Astrocyte (in vitro differentiated cells and primary cell): ENCODE measurements at regions not wholly inside any gene's neighbourhood (a gene's known extent, or its start where the extent isn't known, plus 50 kb on each side); places are given as distances from the start of the nearest gene placed in this dataset.

Source experiments
- EZH2 ChIP-seq: IDR thresholded peaks from 2 replicates; pipeline ENCODE4 v1.6.1; 2012; ENCODE audit warnings: mild to moderate bottlenecking, low read length, inconsistent platforms; ENCODE audit not compliant: insufficient read depth
- TF ChIP-seq, protein P1 (sequence below): IDR thresholded peaks from 2 replicates; pipeline ENCODE4 v1.5.1; 2011; ENCODE audit warnings: low read depth, mild to moderate bottlenecking, inconsistent platforms, low read length, moderate library complexity; ENCODE audit not compliant: insufficient read depth

DNA sequence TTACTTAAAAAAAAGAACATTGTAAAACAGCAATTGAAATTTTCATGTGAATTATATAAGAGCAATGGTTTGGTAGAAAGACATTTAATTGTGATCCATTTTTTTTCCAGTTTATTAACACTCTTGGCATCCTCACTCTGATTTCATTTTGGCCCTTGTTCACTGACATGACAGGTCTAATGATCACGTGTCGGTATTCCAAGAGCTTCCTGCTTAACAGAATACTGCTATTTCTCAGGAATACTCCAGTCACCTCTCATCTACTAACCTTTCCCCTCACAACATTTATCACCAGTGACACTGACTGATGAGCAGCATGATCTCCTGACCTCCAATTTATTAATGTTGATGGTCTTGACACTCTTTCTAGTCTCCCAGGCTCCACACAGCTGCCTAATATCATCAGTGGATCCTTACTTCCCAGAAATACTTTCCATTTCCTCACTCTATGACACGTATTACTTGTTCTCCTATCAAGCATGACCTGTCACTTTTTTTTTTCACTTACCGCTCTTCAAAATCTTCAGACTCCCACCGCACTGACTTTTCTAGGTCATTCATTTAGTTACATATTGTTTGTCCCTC is 847.8 kb upstream of the SLIT2 start:
- TF ChIP-seq, protein P1, sequence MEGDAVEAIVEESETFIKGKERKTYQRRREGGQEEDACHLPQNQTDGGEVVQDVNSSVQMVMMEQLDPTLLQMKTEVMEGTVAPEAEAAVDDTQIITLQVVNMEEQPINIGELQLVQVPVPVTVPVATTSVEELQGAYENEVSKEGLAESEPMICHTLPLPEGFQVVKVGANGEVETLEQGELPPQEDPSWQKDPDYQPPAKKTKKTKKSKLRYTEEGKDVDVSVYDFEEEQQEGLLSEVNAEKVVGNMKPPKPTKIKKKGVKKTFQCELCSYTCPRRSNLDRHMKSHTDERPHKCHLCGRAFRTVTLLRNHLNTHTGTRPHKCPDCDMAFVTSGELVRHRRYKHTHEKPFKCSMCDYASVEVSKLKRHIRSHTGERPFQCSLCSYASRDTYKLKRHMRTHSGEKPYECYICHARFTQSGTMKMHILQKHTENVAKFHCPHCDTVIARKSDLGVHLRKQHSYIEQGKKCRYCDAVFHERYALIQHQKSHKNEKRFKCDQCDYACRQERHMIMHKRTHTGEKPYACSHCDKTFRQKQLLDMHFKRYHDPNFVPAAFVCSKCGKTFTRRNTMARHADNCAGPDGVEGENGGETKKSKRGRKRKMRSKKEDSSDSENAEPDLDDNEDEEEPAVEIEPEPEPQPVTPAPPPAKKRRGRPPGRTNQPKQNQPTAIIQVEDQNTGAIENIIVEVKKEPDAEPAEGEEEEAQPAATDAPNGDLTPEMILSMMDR, result no peak
- TF ChIP-seq EZH2, result no peak
